GM18505 (cell line): ENCODE measurements at regions not wholly inside any gene's neighbourhood (a gene's known extent, or its start where the extent isn't known, plus 50 kb on each side); places are given as distances from the start of the nearest gene placed in this dataset.

Source experiments
- ATAC-seq: cut with Tn5 transposase; IDR thresholded peaks from one replicate; pipeline ENCODE4 v1.9.1; 2021; ENCODE audit not compliant: unreplicated experiment
- POLR2A ChIP-seq: IDR thresholded peaks from 4 replicates; pipeline ENCODE4 v1.6.1; 2011; ENCODE audit warnings: borderline replicate concordance; ENCODE audit not compliant: insufficient read depth, insufficient read length; ENCODE audit errors: extremely low read depth

DNA sequence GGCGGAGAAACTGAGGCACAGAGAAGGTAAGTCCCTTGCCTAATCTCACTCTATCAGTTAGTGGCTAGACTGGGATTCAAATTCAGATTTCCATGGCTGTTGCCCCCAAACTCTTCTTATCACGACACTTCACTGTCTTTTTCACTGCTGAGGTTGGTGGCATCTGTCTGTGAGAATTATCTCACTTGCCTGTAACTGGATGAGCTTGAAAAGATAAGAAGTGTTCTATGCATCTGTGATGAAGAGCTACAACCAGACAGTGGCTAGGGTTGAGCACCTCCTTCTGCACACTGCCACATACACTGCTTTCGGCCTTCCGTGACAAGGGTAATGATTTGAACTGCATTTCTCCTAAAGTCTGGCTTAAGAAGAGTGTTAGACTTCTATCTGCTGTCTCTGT, 107.9 kb upstream of the TEX13D start:
- ATAC-seq = no peak
- no peak for TF ChIP-seq POLR2A

DNA sequence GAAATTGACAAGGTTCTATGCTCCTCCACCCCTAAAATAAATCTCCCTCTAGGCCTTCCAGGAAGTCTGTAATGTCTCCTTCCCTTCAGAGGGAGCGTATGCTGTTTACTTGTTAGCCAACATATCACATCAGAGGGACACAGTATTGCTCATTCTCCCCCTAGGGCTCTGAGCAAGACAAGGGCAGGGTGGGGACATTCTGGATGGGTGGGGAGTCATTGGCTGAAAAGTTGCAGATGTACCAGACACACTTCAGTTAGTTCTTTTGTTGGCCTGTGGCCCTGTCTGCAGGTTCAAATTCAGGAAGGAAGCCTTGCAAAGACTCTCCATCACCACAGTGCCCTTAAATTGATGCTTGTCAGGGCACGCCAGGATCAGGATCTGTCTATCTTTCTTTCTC, 106.3 kb upstream of the TEX13D start:
- no peak for TF ChIP-seq POLR2A
- ATAC-seq = no peak

DNA sequence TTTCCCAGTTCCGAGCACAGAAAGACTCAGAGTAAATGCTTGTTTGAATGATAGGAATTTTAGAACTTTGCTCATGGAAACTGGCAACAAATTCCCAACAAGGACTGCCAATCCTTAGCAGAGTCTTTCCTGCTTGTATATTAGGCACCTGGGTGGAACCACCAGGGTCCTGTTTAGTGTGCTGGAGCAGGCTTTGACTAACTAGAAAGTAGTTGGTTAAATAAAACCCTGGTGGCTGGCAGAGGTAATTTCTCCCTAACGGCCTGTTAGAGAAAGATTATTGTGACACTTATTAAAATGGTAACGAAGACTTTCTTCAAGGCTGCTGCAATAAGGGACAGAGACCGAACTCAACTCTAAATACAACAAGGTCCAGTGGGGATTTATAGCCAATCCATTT, 103.6 kb upstream of the TEX13D start:
- no peak for TF ChIP-seq POLR2A
- no peak for ATAC-seq

DNA sequence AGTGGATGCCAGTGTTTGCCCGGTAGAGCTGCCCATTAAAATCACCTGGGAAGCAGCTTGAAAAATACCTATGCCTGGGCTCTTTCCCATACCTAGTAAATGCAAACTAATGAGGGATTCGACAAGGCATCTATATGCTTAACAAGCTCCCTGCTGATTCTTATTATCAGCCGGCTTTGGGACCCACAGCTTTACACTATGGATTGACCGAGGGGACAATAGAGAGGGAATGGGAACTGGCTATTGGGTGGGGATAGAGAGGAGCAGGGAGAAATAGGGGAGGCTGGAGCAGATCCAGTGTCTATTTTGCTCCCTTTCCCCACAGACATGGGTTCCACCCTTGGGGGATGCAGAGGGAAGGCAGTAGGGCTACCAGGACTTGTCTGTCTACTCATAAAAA, 103.1 kb upstream of the TEX13D start:
- TF ChIP-seq POLR2A = no peak
- ATAC-seq = no peak

DNA sequence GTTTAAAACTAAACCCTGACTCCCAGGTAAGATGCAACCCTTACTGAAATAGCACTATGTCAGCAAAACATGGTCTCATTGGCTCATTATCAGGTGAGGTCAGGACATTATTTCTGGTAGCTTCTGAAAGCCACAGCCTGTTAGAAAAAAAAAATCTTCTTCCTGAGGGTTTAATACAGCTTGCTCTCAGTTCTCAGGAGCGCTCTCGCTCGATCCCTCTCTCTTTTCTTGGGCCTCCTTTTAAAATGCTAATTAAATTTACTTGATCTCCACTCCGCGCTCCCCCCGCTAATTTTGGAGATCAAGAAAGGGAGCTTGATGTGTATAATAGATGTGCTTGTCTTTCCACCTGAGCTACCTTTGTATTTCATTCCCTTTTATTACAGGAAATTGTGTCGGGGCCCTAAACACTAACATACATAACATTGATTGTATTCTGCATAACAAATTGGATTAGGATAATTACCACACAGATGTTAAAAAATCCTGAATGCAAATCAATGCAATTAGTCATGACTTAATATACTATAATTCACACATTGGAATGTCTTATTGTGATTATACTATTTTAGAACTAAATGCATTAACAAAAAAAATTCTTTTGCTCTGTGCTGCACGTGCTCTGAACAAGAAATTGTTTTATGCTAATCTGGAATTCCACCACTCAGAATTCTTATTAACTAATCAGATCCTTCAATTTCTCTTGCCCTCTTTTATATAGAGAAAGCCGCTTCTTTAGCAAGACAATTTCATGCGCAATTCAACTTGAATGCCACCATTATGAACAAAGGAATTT, 101.6 kb upstream of the TEX13D start:
- TF ChIP-seq POLR2A = no peak
- no peak for ATAC-seq

DNA sequence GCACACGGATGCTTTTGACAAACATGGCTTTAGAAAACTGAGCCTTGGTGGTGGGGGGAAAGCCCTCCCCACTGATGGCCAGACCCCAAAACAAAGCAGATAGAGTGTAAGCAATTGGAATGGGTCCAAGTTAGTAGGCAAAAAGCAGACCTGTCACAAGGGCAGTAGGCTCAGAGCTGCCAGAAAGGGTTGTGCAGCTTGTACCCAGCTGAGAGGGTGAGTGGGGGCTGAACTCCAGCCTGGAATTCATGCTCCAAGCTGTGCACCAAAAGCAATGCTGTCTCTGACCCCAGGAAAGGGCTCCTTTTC, 101.1 kb upstream of the TEX13D start:
- TF ChIP-seq POLR2A = no peak
- ATAC-seq = no peak

DNA sequence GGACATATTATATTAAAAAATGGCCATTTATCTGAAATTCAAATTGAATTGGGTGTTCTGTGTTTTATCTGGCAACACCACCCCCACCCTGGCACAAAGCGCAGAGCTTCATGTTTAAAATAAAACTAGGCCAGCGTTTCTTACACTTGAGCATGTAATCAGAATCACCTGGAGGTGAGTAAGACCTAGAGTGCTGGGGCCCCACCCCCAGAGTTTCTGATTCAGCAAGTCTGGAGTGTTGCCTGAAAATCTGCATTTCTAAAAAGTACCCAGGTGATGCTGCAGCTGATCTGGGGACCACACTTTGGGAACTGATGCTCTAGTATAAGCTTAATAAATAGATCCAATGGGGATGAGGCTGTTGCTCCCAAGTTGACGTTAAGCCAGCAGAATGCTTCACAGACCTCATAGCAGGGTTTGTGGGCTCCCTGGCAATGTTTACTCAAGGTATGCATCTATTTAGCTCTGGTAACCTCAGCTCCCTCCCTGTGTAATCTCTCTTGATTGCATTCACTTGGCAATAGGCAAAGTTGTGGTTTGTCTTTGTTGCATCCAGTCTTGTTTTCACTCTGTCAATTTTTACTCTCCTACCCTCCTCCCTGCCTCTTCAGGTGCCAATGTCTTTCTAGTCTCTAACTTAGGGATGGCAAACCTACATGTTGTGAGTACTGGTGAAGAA, 99.8 kb upstream of the TEX13D start:
- TF ChIP-seq POLR2A = no peak
- peak; percentile 82 for ATAC-seq

DNA sequence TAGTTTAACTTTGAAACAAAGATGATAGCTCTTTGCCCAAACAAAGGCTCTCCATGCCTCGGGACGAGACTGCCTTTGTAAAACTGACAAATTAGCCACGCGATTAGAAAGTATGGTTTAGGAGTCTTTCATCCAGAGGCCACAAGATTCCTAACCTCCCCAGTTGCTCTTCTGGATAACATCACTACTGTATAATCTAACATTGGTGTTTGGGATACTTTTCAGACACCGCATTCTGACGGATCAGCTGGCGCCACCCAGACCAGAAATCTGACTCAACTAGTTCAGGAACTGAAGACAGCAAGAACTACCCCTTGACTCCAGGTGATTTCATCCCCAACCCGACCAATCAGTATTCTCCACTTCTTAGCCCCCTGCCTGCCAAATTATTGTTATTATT, 98.1 kb upstream of the TEX13D start:
- no peak for ATAC-seq
- TF ChIP-seq POLR2A = no peak

DNA sequence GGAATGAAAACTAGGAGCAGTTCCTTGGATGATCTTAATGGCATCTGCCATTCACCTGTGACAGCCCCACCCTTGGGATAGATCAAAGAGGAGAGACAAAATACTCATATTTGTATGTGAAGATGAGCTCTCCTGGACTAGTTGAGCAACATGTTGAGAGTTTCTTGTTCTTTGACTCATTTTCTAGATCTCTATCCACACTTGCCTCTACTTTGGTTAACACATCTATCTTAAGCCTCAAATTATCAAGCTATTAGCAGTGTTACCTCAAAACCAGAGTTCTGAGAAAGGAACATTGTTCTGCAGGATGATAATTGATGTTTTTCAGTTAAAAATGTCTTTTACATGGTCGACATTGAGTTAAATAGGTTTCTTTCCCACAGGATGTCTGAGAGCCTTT, 94.2 kb upstream of the TEX13D start:
- no peak for TF ChIP-seq POLR2A
- no peak for ATAC-seq

DNA sequence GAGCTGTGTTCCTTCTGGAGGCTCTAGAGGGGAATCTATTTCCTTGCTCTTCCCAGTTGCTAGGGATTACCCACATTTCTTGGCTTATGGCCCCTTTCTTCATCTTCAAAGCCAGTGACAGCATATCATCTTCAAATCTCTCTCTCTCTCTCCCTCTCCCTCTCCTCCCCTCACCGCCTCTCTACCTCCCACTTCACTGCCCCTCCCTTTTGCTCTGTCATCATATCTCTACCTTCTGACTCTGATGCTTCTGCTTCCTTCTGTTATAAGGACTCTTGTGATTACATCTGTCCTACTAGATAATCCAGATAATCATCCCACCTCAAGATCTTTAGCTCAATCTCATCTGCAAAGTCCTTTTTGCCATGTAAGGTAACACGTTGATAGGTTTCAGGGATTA, 93.1 kb upstream of the TEX13D start:
- TF ChIP-seq POLR2A = no peak
- no peak for ATAC-seq

DNA sequence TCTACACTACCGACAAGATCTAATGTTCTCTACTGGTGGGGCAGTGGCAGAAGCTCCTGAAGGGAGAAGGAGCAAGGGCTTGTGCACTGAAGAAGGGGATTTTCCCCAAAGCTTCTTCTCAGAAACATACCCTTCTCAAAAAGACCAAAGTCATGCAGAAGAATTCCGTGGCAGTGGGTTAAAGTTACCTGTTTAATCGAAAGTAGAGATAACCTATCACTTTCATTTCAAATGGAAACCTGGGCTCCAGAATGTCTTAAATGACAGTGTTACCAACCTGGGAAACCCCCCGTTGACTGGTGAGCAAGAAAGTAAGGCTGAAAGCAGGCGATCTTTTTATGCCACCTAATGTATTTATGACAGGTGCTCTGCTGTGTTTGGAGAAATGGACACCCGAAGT, 92.5 kb upstream of the TEX13D start:
- ATAC-seq = peak; percentile 89
- no peak for TF ChIP-seq POLR2A

DNA sequence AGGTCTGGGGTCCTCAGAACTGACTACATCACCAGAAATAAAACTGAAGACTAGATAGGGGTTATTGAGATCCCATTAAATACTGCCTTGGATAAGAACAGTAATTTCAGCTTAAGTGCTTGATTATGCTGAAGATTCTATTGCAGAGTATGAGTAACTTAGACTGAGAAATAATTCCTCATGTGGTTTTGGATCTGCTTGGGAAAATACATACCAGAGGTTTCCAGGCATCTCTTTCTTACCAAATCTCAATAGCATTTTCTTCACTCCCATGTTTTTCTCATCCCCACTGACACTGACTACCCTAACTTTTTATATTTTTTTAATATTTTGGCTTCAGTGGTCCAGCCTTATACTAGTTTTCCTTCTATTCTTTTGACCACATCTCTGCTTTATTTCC, 92.0 kb upstream of the TEX13D start:
- ATAC-seq = peak; percentile 3

DNA sequence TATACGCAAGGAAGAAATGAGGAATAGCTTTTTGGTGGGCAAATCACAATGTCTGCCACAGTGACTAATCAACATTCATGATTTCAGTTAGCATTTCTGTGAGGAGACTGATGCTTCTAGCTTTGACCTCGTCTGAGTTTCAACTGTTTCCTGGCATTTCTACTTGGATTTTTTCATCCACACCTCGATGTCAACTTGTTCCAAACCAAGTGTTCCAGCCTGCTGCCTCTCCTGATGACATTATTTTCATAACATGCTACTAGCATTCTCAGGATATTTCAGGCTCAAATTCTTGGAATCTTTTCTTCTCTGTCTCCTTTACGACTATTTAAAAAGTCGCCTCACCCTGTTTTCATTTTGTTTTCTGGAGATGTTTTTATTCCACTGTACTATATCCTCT, 90.3 kb upstream of the TEX13D start:
- ATAC-seq = no peak
- no peak for TF ChIP-seq POLR2A

More for the DNA sequence above, 92.0 kb upstream of the TEX13D start:
- no peak for TF ChIP-seq POLR2A

DNA sequence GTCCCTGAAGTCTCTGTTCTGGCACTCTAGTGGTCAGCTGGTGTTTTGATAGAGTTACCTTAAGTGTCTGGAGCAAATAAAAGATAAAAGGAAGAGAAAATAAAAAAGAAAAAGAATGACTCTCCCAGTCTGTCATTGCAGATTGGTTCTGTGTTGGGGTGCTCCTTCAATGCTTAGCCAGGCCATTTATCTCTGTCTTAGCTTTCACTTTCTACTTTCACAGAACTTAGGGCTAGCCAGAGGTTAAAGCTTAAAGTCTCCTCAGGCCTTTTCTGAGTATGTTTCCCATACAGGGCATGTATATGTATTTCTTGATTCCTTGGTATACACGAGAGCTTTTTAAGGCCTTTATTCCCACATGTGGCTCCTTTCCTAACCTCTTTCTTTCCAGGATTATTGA, 83.1 kb upstream of the TEX13D start:
- no peak for ATAC-seq
- TF ChIP-seq POLR2A = no peak
